K562 (cell line): ENCODE measurements at regions not wholly inside any gene's neighbourhood (a gene's known extent, or its start where the extent isn't known, plus 50 kb on each side); places are given as distances from the start of the nearest gene placed in this dataset.
A peak's percentile ranks its signal among the peaks of the same experiment; 100 is the strongest.

Experiments
- CTCF ChIP-seq, 3 experiments: IDR thresholded peaks in 2 of 3; conservative IDR thresholded peaks in 1 of 3; 2 replicates each; pipeline ENCODE4 v1.5.1; 2011 to 2012; ENCODE audit warnings: low read length in 3 of 3, mild to moderate bottlenecking in 3 of 3, control low read depth in 2 of 3, improper control_type of control experiment in 1 of 3, inconsistent platforms in 1 of 3, low read depth in 1 of 3, mixed read lengths in 1 of 3, moderate library complexity in 1 of 3; ENCODE audit not compliant: insufficient read depth in 2 of 3
- KAT7 ChIP-seq: sonication (generic); formaldehyde crosslinking; IDR thresholded peaks from 2 replicates; pipeline ENCODE4 v1.8.0; 2022; ENCODE audit warnings: missing genetic modification reagents, mild to moderate bottlenecking, borderline replicate concordance
- MEIS2 ChIP-seq: fragments of 450-650 bp; IDR thresholded peaks from 2 replicates; pipeline ENCODE4 v1.6.1; 2014; ENCODE audit warnings: mild to moderate bottlenecking; ENCODE audit not compliant: partially characterized antibody
- REST ChIP-seq, 2 experiments: fragments of 450-650 bp; formaldehyde crosslinking in 1 of 2; IDR thresholded peaks; 2 replicates each; pipeline versions ENCODE4 v1.4.0 to v1.6.1; 2014 to 2020; ENCODE audit warnings: mild to moderate bottlenecking in 2 of 2, borderline replicate concordance in 1 of 2, low read depth in 1 of 2
- SMC3 ChIP-seq: conservative IDR thresholded peaks from 2 replicates; pipeline ENCODE4 v1.6.1; 2011; ENCODE audit warnings: low read depth, low read length, improper control_type of control experiment; ENCODE audit not compliant: insufficient read depth

GRCh38 chr1:93021539-93022134 lies 57.4 kb upstream of the MTF2 start (continued):
- TF ChIP-seq CTCF (IDR thresholded peaks at IDR 0.05 in 2 of 3, conservative IDR thresholded peaks at IDR 0.05 in 1 of 3; ENCODE audit: insufficient read depth in 2 of 3, low read depth in 1 of 3, low read length in 3 of 3) (peak; percentile 61 to 92 (median 80); a peak in 5 of 6 replicates), KAT7 (CRISPR knock-in tag) (no peak), REST (IDR thresholded peaks at IDR 0.05; ENCODE audit: borderline replicate concordance) (peak; percentile 87), REST (CRISPR knock-in tag; IDR thresholded peaks at IDR 0.05; ENCODE audit: low read depth) (no peak), MEIS2 (peak; percentile 70), SMC3 (peak; percentile 75)
